Smooth muscle cell (in vitro differentiated cells): ENCODE measurements at regions not wholly inside any gene's neighbourhood (a gene's known extent, or its start where the extent isn't known, plus 50 kb on each side); places are given as distances from the start of the nearest gene placed in this dataset.

Experiments used
- DNase-seq: peaks from one replicate; lab custom pipeline; 2025; ENCODE audit not compliant: unreplicated experiment; lab: John Stamatoyannopoulos, UW
- H2AFZ ChIP-seq: fragments of 200-600 bp; sonication (generic); 2 replicates; pipeline ENCODE4 v1.6.0; 2016; ENCODE audit warnings: antibody characterized with exemption, low read depth, mild to moderate bottlenecking
- H3F3A ChIP-seq: fragments of 200-600 bp; sonication (generic); 2 replicates; pipeline ENCODE4 v1.6.0; 2017; ENCODE audit warnings: antibody characterized with exemption, low read depth
- H3K27ac ChIP-seq: fragments of 200-600 bp; sonication (generic); 2 replicates; pipeline ENCODE4 v1.5.1; 2016; ENCODE audit warnings: low read depth, mild to moderate bottlenecking
- H3K27me3 ChIP-seq: fragments of 200-600 bp; sonication (generic); 2 replicates; pipeline ENCODE4 v1.6.1; 2016; ENCODE audit warnings: low read depth, mild to moderate bottlenecking
- H3K36me3 ChIP-seq: fragments of 200-600 bp; sonication (generic); 2 replicates; pipeline ENCODE4 v1.5.1; 2016; ENCODE audit warnings: low read depth
- H3K4me1 ChIP-seq: fragments of 200-600 bp; sonication (generic); 2 replicates; pipeline ENCODE4 v1.5.1; 2016; ENCODE audit warnings: low read depth
- H3K4me2 ChIP-seq: fragments of 200-600 bp; sonication (generic); 2 replicates; pipeline ENCODE4 v1.6.0; 2016; ENCODE audit warnings: mild to moderate bottlenecking
- H3K4me3 ChIP-seq: fragments of 200-600 bp; sonication (generic); 2 replicates; pipeline ENCODE4 v1.5.1; 2016; ENCODE audit warnings: mild to moderate bottlenecking
- H3K79me2 ChIP-seq: fragments of 200-600 bp; sonication (generic); 2 replicates; pipeline ENCODE4 v1.6.0; 2016; ENCODE audit warnings: low read depth, mild to moderate bottlenecking
- H3K9ac ChIP-seq: fragments of 200-600 bp; sonication (generic); 2 replicates; pipeline ENCODE4 v1.6.0; 2016; ENCODE audit warnings: low read depth
- H3K9me3 ChIP-seq: fragments of 200-600 bp; sonication (generic); replicated peaks from 2 replicates; pipeline ENCODE4 v1.5.1; 2016; ENCODE audit warnings: low read depth
- H4K20me1 ChIP-seq: fragments of 200-600 bp; sonication (generic); 2 replicates; pipeline ENCODE4 v1.6.0; 2016; ENCODE audit warnings: low read depth
- WGBS: methylation state at CpG from one replicate; pipeline ENCODE4 v1.1.7; 2016; ENCODE audit warnings: low lambda C conversion rate; 5-methylcytosine and 5-hydroxymethylcytosine counted together
- TF ChIP-seq, protein P1 (sequence below): fragments of 200-600 bp; sonication (generic); IDR thresholded peaks from 2 replicates; pipeline ENCODE4 v1.5.1; 2017; ENCODE audit warnings: borderline replicate concordance, mild to moderate bottlenecking, antibody characterized with exemption; ENCODE audit not compliant: insufficient read depth, poor library complexity, severe bottlenecking

DNA sequence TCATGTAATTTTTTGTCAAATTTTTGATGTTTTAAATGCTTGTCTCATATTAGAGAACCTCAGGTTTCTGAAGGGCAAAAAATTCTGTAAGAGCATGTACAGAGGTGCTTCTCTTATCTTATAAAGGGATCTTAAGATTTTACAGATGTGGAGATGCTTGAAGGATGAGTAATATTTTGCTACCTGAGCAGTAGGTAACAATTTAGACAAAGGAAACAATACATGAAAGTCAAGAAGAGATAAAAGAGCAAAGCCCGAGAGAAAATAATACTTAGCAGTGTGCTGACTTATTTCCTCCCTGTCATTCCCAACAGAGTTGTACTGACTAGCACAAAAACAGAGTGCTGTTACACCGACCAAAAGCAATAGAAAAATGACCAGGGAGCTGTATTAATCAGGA lies 98.1 kb upstream of the PTPRR start:
- no peak for DNase-seq
- Histone ChIP-seq H3K79me2 (no peaks in the 10 kb centered on the region), H3K4me3 (no peak overlapping the region), H4K20me1 (no peaks in the 10 kb centered on the region), H3K4me2 (no peak overlapping the region), H3K4me1 (no peaks in the 10 kb centered on the region), H3K9ac (no peak overlapping the region), H3F3A (no peaks in the 10 kb centered on the region), H3K27ac (no peak overlapping the region), H3K9me3 (no peaks in the 10 kb centered on the region), H3K36me3 (no peaks in the 10 kb centered on the region), H2AFZ (no peak overlapping the region), H3K27me3 (peaks cover 7% of the 10 kb centered on the region)
- WGBS: 70% methylated on average over 2 of the region's 2 CpGs
- TF ChIP-seq, protein P1, sequence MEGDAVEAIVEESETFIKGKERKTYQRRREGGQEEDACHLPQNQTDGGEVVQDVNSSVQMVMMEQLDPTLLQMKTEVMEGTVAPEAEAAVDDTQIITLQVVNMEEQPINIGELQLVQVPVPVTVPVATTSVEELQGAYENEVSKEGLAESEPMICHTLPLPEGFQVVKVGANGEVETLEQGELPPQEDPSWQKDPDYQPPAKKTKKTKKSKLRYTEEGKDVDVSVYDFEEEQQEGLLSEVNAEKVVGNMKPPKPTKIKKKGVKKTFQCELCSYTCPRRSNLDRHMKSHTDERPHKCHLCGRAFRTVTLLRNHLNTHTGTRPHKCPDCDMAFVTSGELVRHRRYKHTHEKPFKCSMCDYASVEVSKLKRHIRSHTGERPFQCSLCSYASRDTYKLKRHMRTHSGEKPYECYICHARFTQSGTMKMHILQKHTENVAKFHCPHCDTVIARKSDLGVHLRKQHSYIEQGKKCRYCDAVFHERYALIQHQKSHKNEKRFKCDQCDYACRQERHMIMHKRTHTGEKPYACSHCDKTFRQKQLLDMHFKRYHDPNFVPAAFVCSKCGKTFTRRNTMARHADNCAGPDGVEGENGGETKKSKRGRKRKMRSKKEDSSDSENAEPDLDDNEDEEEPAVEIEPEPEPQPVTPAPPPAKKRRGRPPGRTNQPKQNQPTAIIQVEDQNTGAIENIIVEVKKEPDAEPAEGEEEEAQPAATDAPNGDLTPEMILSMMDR: no peak

DNA sequence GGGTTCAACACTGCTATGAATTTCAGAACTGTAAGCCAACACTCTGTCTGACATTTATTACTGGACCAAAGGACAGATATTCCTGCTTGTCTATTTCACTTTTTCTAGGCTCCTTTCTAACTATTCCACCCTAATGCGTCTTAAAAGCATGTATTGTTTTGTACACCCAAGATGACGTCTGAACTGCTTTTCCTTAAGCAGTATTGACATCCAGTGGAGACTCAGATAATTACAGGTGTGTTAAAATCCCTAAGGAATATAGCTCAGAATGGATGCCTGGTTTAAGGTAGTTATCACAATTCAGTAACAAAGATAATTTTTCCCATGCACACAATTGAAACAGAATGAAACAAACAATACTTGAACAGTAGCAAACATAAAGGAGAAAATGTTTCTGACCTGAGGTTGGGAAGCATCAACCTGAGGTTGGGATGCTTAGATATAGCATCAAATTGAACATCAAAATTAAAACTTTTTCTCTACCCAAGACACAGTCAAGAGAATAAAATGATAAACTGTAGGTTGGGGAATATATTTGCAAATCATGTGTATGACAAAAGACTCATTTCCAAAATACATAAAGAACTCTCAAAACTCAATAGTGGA lies 93.7 kb upstream of the PTPRR start:
- no peak overlapping the region for H3K4me3 ChIP-seq
- H3K79me2 ChIP-seq: no peaks in the 10 kb centered on the region
- H3K9ac ChIP-seq: no peak overlapping the region
- TF ChIP-seq, protein P1: peak; percentile 41
- 33% methylated on average over 2 of the region's 2 CpGs for WGBS
- H4K20me1 ChIP-seq: no peaks in the 10 kb centered on the region
- no peak for DNase-seq
- H3K27ac ChIP-seq: no peak overlapping the region
- no peaks in the 10 kb centered on the region for H3K36me3 ChIP-seq
- no peaks in the 10 kb centered on the region for H3K27me3 ChIP-seq
- H3F3A ChIP-seq: no peaks in the 10 kb centered on the region
- H3K4me2 ChIP-seq: no peak overlapping the region
- peak overlapping the region; percentile 33 for H2AFZ ChIP-seq
- H3K9me3 ChIP-seq: no peaks in the 10 kb centered on the region
- no peaks in the 10 kb centered on the region for H3K4me1 ChIP-seq

DNA sequence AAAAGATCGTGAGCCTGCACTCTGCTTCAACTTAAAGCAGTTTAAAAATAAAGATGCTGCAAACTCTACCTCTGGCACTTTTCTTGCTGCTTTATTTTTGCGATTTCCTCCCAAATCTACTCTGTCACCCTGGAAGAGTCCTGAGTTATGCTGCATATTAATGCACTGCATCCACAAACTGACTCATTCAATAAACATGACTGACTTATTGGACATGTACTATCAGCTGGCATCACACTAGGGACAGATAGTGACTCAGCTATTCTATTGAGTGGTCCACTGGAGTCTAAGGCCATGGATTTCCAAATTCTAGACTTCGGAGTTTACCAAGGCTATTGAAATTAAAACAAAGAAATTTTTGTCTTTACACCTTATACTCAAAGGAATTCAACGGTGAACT lies 90.7 kb upstream of the PTPRR start:
- DNase-seq: no peak
- Histone ChIP-seq H3K27ac (no peak overlapping the region), H2AFZ (no peak overlapping the region), H3K79me2 (no peaks in the 10 kb centered on the region), H3K4me2 (no peak overlapping the region), H3F3A (no peaks in the 10 kb centered on the region), H4K20me1 (no peaks in the 10 kb centered on the region), H3K4me3 (no peak overlapping the region), H3K27me3 (no peaks in the 10 kb centered on the region), H3K9ac (no peak overlapping the region), H3K36me3 (no peaks in the 10 kb centered on the region), H3K9me3 (no peaks in the 10 kb centered on the region), H3K4me1 (no peaks in the 10 kb centered on the region)
- WGBS: 95% methylated on average over 4 of the region's 4 CpGs
- TF ChIP-seq, protein P1: no peak

DNA sequence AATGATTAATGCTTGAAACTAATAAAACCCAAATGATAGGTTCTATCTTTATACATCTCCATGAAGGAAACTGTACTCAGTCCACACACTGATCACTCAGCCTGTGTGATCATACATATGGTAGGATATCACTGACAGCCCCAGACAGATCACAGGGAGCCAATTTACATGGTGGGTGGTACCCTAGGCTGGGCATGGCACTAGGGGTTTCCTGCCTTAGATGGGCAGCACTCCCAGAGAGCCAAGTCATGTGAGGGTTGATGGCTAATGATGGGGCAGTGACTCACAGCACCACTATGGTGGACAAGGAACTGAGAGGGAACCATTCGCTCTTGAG lies 89.6 kb upstream of the PTPRR start:
- no peaks in the 10 kb centered on the region for H4K20me1 ChIP-seq
- DNase-seq: no peak
- no peak overlapping the region for H3K9ac ChIP-seq
- no peak overlapping the region for H3K4me3 ChIP-seq
- TF ChIP-seq, protein P1: no peak
- no peaks in the 10 kb centered on the region for H3K79me2 ChIP-seq
- whole genome bisulfite sequencing: 100% methylated on average over 1 of the region's 1 CpG
- H3K36me3 ChIP-seq: no peaks in the 10 kb centered on the region
- H3F3A ChIP-seq: no peaks in the 10 kb centered on the region
- no peaks in the 10 kb centered on the region for H3K9me3 ChIP-seq
- no peak overlapping the region for H2AFZ ChIP-seq
- no peaks in the 10 kb centered on the region for H3K27me3 ChIP-seq
- no peaks in the 10 kb centered on the region for H3K4me1 ChIP-seq
- H3K4me2 ChIP-seq: no peak overlapping the region
- H3K27ac ChIP-seq: no peak overlapping the region
